ENCODE measurements at regions not wholly inside any gene's neighbourhood (a gene's known extent, or its start where the extent isn't known, plus 50 kb on each side); places are given as distances from the start of the nearest gene placed in this dataset.

- H3K36me3 ChIP-seq (ENCODE audit: control insufficient read depth, insufficient read depth, low read length) = no peaks in the 10 kb centered on the region
- no peak for DNase-seq (ENCODE audit: low read depth)
- H3K27me3 ChIP-seq (ENCODE audit: control insufficient read depth, insufficient read depth, low read length) = no peaks in the 10 kb centered on the region
- no peak overlapping the region for H3K4me3 ChIP-seq (ENCODE audit: low read depth, low read length)
- no peak for TF ChIP-seq CTCF (IDR thresholded peaks at IDR 0.05; ENCODE audit: insufficient read depth, low read length, poor library complexity, severe bottlenecking)
These were observed 397.0 kb downstream of the KLF12 start for GRCh38 chr13:73737214-73737613.

GRCh38 chr13:73733706-73734105, 400.5 kb downstream of the KLF12 start:
- no peak for TF ChIP-seq CTCF (IDR thresholded peaks at IDR 0.05; ENCODE audit: insufficient read depth, low read length, poor library complexity, severe bottlenecking)
- H3K4me3 ChIP-seq (ENCODE audit: low read depth, low read length) = no peak overlapping the region
- H3K27me3 ChIP-seq (ENCODE audit: control insufficient read depth, insufficient read depth, low read length) = no peaks in the 10 kb centered on the region
- H3K36me3 ChIP-seq (ENCODE audit: control insufficient read depth, insufficient read depth, low read length) = no peaks in the 10 kb centered on the region
- no peak for DNase-seq (ENCODE audit: low read depth)

- H3K36me3 ChIP-seq (ENCODE audit: control insufficient read depth, insufficient read depth, low read length) = no peaks in the 10 kb centered on the region
- no peak for DNase-seq (ENCODE audit: low read depth)
- no peaks in the 10 kb centered on the region for H3K27me3 ChIP-seq (ENCODE audit: control insufficient read depth, insufficient read depth, low read length)
- TF ChIP-seq CTCF (IDR thresholded peaks at IDR 0.05; ENCODE audit: insufficient read depth, low read length, poor library complexity, severe bottlenecking) = no peak
- H3K4me3 ChIP-seq (ENCODE audit: low read depth, low read length) = no peak overlapping the region
These were observed 401.9 kb downstream of the KLF12 start for GRCh38 chr13:73732350-73732749.

GRCh38 chr13:73731564-73731963, 402.6 kb downstream of the KLF12 start:
- Histone ChIP-seq H3K27me3 (ENCODE audit: control insufficient read depth, insufficient read depth, low read length) (no peaks in the 10 kb centered on the region), H3K36me3 (ENCODE audit: control insufficient read depth, insufficient read depth, low read length) (no peaks in the 10 kb centered on the region), H3K4me3 (ENCODE audit: low read depth, low read length) (no peak overlapping the region)
- TF ChIP-seq CTCF (IDR thresholded peaks at IDR 0.05; ENCODE audit: insufficient read depth, low read length, poor library complexity, severe bottlenecking) = no peak
- no peak for DNase-seq (ENCODE audit: low read depth)

- Histone ChIP-seq H3K4me3 (ENCODE audit: low read depth, low read length) (no peak overlapping the region), H3K36me3 (ENCODE audit: control insufficient read depth, insufficient read depth, low read length) (no peaks in the 10 kb centered on the region), H3K27me3 (ENCODE audit: control insufficient read depth, insufficient read depth, low read length) (no peaks in the 10 kb centered on the region)
- no peak for DNase-seq (ENCODE audit: low read depth)
- no peak for TF ChIP-seq CTCF (IDR thresholded peaks at IDR 0.05; ENCODE audit: insufficient read depth, low read length, poor library complexity, severe bottlenecking)
These were observed 404.2 kb downstream of the KLF12 start for GRCh38 chr13:73730014-73730413.

GRCh38 chr13:73729046-73729445, 405.2 kb downstream of the KLF12 start:
- no peak for TF ChIP-seq CTCF (IDR thresholded peaks at IDR 0.05; ENCODE audit: insufficient read depth, low read length, poor library complexity, severe bottlenecking)
- Histone ChIP-seq H3K27me3 (ENCODE audit: control insufficient read depth, insufficient read depth, low read length) (no peaks in the 10 kb centered on the region), H3K36me3 (ENCODE audit: control insufficient read depth, insufficient read depth, low read length) (no peaks in the 10 kb centered on the region), H3K4me3 (ENCODE audit: low read depth, low read length) (no peak overlapping the region)
- no peak for DNase-seq (ENCODE audit: low read depth)

Measured in kidney epithelial cell (primary cell).